ENCODE measurements at regions not wholly inside any gene's neighbourhood (a gene's known extent, or its start where the extent isn't known, plus 50 kb on each side); places are given as distances from the start of the nearest gene placed in this dataset.
"Not testable (repeated sequence)": the region's sequence is repeated elsewhere in the genome, so short reads cannot be mapped to it uniquely, and the experiment has no call there.

DNA sequence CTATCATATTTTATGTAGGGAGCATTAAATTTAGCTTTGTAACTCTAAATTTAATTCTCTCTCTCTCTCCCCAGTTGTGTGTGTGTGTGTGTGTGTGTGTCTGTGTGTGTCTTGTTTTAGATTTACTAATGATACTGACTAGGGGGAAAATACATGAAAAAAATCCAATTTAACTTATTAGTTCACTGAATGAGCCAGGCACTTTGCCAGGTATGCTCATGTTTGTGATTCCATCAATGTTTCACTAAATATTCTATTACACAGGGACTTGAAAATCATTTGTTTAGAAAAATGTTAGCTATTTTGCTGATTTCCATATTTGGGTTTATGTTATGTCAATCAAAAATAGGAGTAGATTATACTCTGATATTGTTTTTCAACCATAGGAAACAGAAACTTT is 203.7 kb upstream of the ZNF804A start:
- DNase-seq = no peak

DNA sequence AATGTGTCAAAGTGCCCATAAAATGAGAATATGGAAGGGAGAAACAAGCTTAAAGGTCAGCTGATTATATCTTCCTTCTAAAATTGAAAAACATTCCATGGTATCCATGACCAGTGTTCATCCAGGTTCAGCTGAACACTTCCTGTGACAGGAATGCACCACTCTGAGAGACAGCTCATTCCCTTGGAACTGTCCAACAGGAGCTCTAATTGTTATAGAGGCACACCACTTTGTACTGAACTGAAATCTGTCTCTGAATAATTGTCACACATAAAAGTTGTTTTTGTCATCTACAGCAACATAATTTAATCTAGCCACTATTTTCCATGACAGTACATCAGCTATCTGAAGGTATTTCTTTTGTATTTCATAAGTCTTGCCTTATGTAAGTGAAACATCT is 195.9 kb upstream of the ZNF804A start:
- DNase-seq = no peak

DNA sequence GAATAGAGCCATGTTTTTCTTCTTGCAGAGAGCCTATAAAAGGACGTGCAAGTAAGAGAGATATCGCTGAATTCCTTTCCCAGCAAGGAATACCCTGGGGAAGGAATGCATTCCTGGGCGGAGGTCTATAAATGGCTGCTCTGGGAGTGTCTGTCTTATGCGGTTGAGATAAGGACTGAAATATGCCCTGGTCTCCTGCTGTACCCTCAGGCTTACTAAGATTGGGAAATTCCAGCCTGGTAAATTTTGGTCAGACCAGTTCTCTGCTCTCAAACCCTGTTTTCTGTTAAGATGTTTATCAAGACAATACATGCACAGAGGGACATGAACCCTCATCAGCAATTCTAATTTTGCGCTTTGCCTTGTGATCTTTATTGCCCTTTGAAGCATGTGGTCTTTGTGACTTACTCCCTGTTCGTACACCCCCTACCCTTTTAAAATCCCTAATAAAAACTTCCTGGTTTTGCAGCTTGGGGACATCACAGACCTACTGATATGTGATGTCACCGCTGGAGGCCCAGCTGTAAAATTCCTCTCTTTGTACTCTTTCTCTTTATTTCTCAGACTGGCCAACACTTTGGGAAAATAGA is 191.2 kb upstream of the ZNF804A start:
- DNase-seq = not testable (repeated sequence)

DNA sequence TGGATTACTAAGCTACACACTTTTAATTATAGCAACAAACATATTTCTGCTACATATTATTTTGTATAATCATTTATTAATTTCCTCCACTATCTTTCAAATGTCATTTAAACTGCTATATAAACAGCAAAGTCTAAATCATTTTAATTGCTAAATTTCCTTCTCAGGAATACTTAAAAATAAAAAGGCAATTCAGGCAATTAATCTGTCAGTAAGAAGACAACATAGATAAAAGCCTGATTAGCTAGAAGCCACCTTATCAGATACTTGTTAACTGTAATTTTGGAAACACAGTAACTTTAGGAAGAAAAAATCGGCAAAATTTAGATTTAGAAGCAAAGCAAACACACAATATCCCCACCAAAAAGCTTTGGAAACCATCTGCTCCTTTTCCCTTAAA is 188.2 kb upstream of the ZNF804A start:
- DNase-seq = no peak

DNA sequence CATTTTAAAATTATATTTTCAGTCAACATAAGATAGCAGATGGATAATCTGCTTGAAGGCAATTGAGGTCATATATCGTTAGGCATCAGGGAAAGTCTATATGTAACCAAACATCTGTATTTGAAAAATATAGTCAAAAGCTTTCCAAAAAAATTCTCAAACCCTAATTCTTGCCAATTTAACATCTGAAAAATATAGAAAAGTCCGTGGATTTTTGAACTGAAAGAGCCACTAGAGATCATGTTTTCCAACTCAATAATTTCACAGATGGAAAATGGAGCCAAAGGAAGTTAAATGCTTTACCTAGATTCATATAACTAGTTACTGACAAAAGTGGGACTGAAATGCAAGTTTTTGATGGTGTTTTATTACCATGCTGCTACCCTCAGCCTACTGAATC is 185.1 kb upstream of the ZNF804A start:
- DNase-seq = no peak

DNA sequence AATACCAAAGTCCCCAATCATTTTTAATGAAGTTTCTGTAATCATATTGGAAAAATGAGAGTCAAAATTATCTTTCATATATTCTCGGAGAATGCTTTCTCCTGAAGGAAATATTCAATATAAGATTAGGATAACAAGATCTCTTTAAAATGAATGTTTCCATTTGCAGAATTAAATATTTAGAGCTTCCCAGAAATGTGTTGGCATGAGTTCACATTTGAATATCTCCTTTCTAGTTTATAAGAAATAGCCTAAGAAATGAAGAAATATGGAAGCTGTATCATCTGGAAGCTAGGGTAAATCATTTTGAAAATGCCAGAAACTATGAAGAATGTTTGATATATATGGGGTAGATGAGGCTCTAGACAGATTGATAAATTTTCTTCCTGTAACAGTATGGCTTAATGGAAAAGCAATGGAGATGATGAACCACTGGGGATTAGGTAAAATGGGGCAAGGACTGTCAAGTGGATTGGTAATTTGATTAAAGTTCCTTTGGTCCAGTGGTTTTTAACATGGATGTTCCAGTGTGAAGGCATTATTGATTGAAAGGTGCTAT is 184.6 kb upstream of the ZNF804A start:
- DNase-seq = no peak

DNA sequence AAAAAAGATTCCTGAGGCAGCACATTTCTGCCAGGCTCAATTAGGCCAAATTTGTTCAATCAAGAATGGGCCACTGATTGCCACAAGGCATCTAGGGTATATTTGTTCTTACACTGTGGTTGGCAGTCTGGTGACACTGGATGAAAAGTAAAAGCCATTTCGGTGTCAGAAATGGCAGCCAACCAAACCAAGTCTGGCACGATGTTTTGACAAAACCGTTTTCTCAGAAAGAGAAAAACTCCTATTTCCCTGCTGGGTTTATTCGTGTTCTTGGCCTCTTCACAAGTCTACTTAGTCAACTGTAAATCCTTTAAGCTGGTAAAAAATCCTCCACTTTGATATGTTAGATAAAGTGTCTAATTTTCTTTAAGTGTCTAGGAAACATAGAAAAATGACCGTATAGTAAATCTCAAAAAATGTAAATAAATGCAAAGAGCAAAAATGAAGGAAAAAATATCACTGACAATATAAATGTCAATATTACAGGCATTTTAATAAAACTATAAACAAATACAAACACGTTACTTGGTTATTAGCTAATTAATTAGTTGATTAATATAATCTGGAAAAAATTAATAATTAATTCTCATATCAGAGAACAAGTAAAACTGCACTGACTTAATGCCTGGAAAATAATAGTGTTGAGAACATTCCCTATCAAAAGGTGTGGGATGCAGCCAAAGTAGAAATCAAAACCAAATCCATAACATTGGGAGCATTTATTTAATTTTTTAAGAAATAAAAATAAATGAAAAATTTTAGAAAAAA is 182.0 kb upstream of the ZNF804A start:
- DNase-seq = no peak

DNA sequence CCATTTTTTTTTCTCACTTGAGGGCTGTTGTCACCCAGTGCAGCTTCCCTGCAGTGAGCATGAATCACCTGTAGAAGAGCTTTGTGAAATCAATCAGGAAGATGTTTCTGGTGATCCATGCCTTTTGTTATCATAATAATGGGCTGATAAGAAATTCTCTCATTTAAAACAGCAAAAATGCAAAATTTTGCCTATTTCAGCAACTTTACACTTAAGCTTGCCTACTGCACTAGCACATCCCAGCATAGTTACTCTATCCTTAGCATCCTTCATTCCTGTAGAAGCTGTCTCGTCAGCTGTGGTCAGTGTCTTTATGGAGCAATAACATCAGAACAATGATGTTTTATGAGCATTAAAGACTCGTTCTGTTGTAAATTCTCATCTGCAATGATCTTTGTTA is 178.6 kb upstream of the ZNF804A start:
- no peak for DNase-seq

DNA sequence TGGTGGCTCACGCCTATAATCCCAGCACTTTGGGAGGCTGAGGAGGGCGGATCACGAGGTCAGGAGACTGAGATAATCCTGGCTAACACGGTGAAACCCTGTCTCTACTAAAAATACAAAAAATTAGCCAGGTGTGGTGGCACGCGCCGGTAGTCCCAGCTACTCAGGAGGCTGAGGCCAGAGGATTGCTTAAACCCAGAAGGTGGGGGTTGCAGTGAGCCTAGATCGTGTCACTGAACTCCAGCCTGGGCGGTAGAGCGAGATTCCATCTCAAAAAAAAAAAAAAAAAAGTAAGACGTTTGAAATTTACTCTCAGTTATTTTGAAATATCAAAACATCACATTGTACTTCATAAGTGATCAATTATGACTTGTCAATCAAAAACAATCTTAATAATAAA is 176.9 kb upstream of the ZNF804A start:
- DNase-seq = not testable (repeated sequence)

DNA sequence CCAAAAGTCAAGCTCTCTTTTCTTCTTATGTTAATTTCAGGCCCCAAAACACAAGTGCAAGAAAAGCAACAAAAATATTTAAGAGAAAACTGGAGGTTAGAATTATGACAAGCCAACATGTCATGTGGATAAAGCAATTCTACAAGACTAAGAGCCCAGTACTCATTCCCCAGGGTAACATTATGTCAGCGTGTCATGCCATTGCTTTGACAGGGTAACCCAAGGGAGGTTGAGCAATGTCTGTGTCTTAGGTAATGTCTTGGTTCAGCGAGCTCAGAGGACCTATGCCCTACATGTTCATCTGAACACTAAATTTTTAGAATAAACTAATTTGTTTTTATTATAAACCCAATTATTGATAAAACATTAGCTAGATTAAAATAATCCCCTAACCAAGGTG is 173.2 kb upstream of the ZNF804A start:
- DNase-seq = no peak

DNA sequence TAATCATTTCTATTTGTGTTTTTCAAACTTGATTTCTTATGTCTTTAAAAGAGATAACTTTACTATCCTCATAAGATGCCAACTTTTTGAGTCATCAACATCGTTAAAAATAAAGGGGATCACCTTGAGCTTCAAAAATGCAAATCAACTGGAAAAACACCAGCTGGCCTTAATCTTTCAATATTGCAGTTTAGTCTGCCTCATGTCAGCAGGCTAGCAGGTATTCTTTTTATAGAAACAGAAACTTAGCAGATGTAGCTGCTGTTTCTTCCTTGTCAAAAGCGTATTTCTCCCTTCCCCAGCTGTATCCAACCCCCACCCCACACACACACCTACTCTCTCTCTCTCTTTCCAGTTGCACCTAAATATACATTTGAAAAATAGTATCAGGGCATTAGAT is 154.1 kb upstream of the ZNF804A start:
- DNase-seq = no peak

DNA sequence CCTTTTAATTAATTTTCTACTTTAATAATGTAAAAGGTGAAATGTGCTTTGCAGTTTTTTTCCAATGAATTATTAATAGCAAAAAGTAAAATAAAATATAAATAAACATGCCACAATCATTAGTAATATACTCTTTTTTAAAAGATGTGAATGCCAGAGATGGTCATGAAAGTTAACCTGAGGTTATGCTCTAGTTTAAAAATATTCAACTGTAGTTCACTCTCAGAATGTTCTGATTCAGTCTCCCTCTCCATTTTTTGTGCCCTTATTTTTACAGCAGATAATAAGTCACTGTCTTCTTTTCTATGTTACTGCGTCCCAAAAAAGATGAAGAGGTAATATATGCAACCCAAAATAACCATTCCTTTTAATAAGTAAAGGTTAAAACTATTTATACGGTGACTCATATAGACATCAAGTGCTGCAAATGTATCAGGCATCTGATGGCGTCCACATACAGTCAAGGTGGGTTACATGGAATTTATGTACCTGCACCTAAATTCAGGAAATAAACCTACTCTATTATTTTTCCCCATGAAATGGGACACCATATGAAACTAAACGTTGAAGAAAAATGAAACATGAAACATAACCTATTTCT is 153.6 kb upstream of the ZNF804A start:
- DNase-seq = no peak

DNA sequence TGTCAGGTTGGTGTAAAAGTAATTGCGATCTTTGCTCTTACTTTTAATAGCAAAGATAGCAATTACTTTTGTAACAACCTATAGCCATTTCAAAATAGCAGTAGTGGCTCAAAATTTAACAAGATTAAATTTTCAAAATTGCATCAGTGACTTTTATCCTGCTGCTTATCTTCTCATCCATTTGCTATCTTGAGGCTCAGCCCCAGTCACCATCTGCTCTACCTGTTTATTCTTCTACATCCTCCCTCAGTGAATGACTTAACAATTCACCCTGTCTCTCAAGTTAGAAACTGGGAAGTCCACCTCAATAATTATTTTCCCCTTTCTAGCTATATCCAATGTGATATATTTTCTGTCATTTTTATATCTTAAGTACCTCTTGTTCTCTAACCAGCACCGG is 148.6 kb upstream of the ZNF804A start:
- DNase-seq = no peak

DNA sequence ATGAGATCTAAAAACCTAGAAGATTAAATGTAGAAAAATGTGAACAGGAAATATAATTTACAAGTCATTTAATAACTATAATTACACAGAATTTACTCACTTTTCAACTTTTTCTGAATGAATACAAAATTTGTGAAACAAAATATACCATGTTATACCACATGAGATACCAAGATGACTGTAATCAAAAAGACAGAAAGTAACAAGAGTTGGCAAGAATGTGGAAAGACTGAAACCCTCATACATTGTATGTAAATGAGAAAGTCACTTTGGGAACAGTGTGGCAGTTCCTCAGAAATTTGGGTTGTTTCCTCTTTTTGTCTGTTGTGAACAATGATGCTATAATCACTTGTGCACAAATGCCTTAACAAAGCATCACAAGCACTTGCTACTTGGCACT is 145.4 kb upstream of the ZNF804A start:
- DNase-seq = no peak

DNA sequence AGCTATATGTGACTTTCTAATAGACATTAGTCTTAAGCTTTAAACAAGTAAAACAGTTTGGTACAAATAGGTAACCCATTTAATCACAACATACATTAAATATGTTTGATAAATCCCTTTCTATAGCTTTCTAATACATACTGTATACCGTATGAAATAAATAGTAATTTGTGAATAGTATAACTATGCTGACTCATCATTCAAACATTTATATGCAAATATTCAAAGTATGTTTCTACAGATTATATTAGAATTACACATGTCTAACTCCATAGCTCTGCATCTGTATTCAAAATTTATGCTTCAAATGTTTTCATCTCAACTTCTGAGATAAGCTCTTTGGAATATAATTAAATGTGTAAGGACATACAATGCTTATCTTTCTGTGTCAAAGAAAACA is 142.7 kb upstream of the ZNF804A start:
- no peak for DNase-seq

DNA sequence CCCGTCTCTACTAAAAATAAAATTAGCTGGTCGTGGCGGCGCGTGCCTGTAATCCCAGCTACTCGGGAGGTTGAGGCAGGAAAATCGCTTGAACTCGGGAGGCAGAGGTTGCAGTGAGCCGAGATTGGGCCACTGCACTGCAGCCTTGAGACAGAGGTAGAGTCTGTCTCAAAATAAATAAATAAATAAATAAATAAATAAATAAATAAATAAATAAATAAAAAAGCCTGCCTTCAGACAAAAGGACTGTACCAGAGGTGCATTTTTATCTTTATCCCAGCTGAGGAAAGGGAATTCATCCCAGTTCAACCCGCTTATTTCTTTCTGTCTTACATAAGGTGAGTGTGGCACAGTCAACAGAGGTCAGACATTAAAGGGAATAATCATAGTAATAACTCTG is 141.6 kb upstream of the ZNF804A start:
- not testable (repeated sequence) for DNase-seq

DNA sequence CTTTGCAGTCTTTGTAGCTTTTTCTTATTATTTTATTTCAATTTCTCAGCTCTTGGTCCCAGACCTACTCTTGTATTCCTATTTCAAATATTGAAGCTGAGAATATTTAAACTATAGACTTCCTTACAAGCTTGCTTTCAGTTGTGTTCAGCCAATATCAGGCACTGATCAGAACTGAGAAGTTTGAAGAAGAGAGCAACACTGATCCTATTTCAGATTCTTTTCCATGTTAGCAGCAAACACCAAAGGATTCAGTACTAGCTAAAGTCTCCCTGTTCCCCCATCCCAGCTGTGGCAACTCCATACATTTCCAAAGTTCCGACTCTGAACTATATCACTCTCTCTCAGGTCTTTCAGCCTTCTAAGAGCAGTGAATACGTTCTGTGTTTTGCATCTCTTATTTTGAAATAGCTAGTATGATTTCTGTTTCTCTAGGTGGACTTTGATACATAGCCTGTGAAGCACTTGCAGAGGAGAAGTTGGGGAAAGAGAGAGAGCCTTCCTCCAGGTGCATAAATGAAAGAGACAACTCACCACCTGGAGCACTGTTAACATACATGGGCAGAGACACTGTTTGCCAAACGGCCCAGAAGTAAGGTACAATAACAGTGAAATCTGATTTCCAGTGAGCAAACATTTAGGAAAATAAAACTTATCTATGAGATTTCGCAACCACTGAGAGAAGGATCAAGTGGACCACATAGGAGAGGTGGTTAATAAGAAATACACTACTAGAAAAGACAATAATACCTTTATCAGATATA is 135.0 kb upstream of the ZNF804A start:
- DNase-seq = no peak

DNA sequence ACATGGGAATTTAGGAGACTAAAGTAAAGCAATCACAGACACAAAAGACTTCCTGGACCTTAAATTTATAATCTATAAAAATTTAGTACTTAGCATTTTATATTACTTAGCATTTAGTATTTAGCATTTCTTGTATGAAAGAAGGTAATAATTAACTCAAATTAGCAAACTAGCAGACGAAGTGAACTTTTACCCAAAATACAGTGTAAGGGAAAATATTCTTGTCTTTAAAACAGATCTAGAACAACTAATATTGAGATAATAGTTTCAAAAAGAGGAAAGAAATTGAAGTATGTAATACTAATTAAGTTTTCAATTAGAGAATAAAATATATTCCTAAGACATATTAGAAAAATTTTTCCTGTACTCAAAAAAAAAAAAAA is 134.5 kb upstream of the ZNF804A start:
- no peak for DNase-seq

DNA sequence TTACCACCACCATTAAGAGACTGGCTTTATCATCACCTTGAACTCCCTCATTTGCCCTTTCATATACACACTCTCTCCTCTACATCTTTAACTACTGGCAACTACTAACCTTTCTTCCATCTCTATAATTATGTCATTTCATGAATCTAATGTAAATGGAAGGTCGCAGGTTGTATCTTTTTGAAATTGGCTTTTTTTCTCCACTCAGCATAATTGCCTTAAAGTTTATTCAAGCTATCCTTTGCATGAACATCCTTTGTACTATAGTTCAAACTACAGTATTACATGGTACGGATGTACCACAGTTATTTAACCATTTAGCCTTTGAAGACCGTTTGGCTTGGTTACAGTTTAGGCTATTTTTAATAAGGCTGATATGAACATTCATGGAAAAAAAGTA is 129.5 kb upstream of the ZNF804A start:
- no peak for DNase-seq

DNA sequence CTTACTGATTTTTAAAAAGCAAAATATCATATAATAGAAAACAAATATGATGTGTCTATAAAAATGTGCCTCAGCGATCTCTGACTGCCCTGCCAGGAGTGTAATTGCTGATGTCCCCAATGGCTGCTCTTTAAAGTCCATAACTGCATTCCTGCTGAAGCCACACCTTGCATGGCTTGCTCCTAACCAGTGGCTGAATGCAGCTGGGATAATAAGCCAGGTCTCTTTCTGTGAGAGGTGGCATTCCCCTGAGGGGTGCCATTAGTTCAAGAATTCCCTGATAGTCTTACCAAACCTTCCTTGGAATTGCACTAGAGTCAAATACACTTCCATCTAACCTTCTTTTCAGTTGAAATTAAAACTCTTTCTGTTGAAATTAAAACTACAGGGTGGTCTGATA is 125.8 kb upstream of the ZNF804A start:
- DNase-seq = no peak

DNA sequence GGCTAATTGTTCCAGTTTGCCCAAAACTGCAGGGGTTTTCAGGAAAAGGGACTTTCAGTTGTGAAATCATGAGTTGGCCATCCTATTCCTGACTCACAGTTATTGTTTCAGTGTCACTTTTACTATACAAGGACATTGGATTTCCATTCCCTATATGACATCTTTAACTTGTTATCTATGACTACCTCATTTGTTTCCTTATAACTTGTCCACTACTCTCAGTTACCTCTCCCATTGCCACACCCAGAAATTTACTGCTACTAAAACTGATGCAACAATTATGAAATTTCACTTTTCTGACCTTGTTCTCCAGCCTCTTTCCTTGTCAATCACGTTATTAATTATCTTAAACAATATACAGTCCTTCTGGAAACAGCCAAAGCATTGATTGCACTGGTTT is 116.5 kb upstream of the ZNF804A start:
- no peak for DNase-seq

DNA sequence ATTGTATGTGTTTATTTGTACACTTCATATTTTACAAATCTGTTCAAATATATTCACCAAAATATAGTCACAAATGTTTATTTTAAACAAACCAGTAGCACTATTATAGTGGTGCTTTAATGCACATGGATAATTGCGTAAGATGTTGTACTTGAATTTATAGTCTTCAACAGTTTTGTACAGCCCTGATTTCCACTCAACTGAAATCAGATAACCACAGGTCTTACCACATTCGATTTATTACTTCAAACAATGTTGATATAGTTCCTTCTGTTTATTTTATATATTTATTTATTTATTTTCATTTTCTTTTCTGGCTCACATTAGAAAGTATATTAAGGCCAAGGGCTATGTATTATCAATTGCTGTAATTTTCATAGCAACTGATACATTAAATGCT is 99.4 kb upstream of the ZNF804A start:
- no peak for DNase-seq

DNA sequence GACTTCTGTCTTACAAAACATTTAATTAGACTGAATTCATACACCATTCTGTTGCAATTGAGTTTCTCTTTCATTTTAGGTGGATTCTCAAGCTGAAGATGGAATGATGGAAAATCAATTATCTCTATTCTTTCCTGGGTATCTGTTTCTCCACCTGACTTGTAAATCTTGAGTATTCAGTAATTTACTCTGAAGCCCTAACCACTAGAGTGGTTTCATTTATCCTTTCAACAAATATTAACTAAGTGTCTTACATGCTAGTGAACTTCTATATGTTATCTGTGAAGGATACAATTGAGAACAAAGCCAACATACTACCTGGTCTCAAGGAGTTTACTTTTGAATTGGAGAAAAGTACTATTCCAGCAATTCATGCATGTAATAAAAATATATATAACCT is 94.1 kb upstream of the ZNF804A start:
- DNase-seq = no peak

DNA sequence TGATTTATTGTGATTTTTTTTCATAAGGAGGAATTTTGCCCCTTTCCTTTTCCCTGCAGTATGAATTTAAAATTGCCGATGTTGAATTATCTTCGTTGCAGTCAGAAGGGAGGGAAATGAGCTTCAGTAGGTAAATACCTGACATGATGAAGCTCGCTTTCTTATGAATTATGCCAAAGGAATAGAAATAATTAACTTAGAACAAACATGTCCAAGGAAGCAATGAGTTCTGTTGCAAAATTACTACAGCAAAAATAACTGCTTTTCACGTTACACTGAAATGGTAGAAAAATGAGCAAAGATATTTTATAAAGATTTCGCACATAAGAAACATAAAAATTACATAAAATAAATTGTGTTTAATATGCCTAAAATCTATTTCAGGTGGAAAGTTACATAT is 91.1 kb upstream of the ZNF804A start:
- no peak for DNase-seq
